ENCODE measurements at regions not wholly inside any gene's neighbourhood (a gene's known extent, or its start where the extent isn't known, plus 50 kb on each side); places are given as distances from the start of the nearest gene placed in this dataset.
"Not testable (repeated sequence)": the region's sequence is repeated elsewhere in the genome, so short reads cannot be mapped to it uniquely, and the experiment has no call there.

GRCh38 chr1:214761030-214761429 is 158.0 kb downstream of the CENPF start:
- TF ChIP-seq, protein P1, sequence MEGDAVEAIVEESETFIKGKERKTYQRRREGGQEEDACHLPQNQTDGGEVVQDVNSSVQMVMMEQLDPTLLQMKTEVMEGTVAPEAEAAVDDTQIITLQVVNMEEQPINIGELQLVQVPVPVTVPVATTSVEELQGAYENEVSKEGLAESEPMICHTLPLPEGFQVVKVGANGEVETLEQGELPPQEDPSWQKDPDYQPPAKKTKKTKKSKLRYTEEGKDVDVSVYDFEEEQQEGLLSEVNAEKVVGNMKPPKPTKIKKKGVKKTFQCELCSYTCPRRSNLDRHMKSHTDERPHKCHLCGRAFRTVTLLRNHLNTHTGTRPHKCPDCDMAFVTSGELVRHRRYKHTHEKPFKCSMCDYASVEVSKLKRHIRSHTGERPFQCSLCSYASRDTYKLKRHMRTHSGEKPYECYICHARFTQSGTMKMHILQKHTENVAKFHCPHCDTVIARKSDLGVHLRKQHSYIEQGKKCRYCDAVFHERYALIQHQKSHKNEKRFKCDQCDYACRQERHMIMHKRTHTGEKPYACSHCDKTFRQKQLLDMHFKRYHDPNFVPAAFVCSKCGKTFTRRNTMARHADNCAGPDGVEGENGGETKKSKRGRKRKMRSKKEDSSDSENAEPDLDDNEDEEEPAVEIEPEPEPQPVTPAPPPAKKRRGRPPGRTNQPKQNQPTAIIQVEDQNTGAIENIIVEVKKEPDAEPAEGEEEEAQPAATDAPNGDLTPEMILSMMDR (IDR thresholded peaks at IDR 0.05), result no peak
- TF ChIP-seq POLR2A (IDR thresholded peaks at IDR 0.05) (no peak), POLR2AphosphoS5 (IDR thresholded peaks at IDR 0.05) (no peak)
- peaks cover 20 to 85% of the 10 kb centered on the region in 2 donors for H3K9me3 ChIP-seq
- intact Hi-C loops (cut with DNase I; ENCODE audit: low total_unique reads), result no loop called here

GRCh38 chr1:214762902-214763301 is 159.9 kb downstream of the CENPF start:
- peaks cover 16 to 72% of the 10 kb centered on the region in 2 donors for H3K9me3 ChIP-seq
- intact Hi-C loops (cut with DNase I; ENCODE audit: low total_unique reads), result no loop called here
- no peak overlapping the region for H3K27ac ChIP-seq
- H3K36me3 ChIP-seq, result no peaks in the 10 kb centered on the region
- no peak overlapping the region for H3K4me3 ChIP-seq
- TF ChIP-seq POLR2AphosphoS5 (IDR thresholded peaks at IDR 0.05), result no peak
- TF ChIP-seq, protein P1 (IDR thresholded peaks at IDR 0.05), result no peak
- TF ChIP-seq POLR2A (IDR thresholded peaks at IDR 0.05), result no peak
- H3K4me1 ChIP-seq, result no peaks in the 10 kb centered on the region
- DNase-seq (ENCODE audit: low spot score in 2 of 2), result no peak
- H3K27me3 ChIP-seq, result no peaks in the 10 kb centered on the region

More at GRCh38 chr1:214761030-214761429, 158.0 kb downstream of the CENPF start:
- Histone ChIP-seq H3K27me3 (no peaks in the 10 kb centered on the region), H3K27ac (no peak overlapping the region), H3K36me3 (no peaks in the 10 kb centered on the region), H3K4me1 (no peaks in the 10 kb centered on the region), H3K4me3 (no peak overlapping the region)
- no peak for DNase-seq (ENCODE audit: low spot score in 2 of 2)

- intact Hi-C loops (cut with DNase I; ENCODE audit: low total_unique reads), result no loop called here
- no peak for DNase-seq (ENCODE audit: low spot score in 2 of 2)
- H3K27me3 ChIP-seq, result no peaks in the 10 kb centered on the region
- no peaks in the 10 kb centered on the region for H3K36me3 ChIP-seq
- H3K4me1 ChIP-seq, result no peaks in the 10 kb centered on the region
- H3K9me3 ChIP-seq, result peaks cover 16 to 56% of the 10 kb centered on the region in 2 donors
- no peak overlapping the region for H3K27ac ChIP-seq
- no peak overlapping the region for H3K4me3 ChIP-seq
- TF ChIP-seq, protein P1 (IDR thresholded peaks at IDR 0.05), result no peak
- TF ChIP-seq POLR2A (IDR thresholded peaks at IDR 0.05), result no peak
- no peak for TF ChIP-seq POLR2AphosphoS5 (IDR thresholded peaks at IDR 0.05)
Observed at GRCh38 chr1:214764502-214764901, 161.5 kb downstream of the CENPF start.

GRCh38 chr1:214767221-214767620 is 164.2 kb downstream of the CENPF start:
- no peak overlapping the region for H3K27ac ChIP-seq
- no peak overlapping the region for H3K4me3 ChIP-seq
- no peak for DNase-seq (ENCODE audit: low spot score in 2 of 2)
- no peaks in the 10 kb centered on the region for H3K36me3 ChIP-seq
- no peaks in the 10 kb centered on the region for H3K4me1 ChIP-seq
- H3K9me3 ChIP-seq, result peaks cover 10 to 30% of the 10 kb centered on the region in 2 donors
- H3K27me3 ChIP-seq, result no peaks in the 10 kb centered on the region
- intact Hi-C loops (cut with DNase I; ENCODE audit: low total_unique reads), result no loop called here
- TF ChIP-seq, protein P1 (IDR thresholded peaks at IDR 0.05), result no peak
- TF ChIP-seq POLR2A (IDR thresholded peaks at IDR 0.05) (no peak), POLR2AphosphoS5 (IDR thresholded peaks at IDR 0.05) (no peak)

DNA sequence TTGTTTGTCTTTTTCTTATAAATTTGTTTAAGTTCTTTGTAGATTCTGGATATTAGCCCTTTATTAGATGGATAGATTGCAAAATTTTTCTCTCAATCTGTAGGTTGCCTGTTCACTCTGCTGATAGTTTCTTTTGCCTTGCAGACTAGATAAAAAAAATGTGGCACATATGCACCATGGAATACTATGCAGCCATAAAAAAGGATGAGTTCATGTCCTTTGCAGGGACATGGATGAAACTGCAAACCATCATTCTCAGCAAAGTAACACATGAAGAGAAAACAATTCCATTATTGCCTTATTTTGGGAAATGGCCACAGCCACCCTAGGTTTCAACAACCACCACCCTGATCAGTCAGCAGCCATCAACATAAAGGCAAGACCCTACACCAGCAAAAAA is 166.7 kb downstream of the CENPF start:
- H3K27ac ChIP-seq; H3K36me3 ChIP-seq; DNase-seq (ENCODE audit: low spot score in 2 of 2); H3K27me3 ChIP-seq; H3K4me1 ChIP-seq; H3K4me3 ChIP-seq; intact Hi-C loops (cut with DNase I; ENCODE audit: low total_unique reads); H3K9me3 ChIP-seq: not testable (repeated sequence)

DNA sequence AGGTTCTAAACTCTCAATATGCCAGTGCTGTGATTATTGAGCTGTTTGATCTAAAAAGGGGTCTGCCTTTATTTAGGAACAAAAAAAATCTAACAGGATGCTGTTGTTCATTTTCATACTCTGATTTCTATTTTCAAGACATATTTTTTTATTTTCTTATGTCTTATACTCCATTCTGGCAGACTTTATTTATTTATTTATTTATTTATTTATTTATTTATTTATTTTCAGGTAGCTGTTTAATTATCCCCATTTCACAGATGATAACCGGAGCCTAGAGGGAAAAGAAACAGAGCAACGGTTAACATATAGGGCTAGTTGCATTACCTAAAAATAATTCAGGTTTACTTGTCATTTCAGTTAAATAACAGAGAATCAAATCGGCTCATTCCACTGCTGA is 174.4 kb downstream of the CENPF start:
- Histone ChIP-seq H3K4me1 (no peaks in the 10 kb centered on the region), H3K4me3 (no peak overlapping the region), H3K27me3 (no peaks in the 10 kb centered on the region), H3K9me3 (no peaks in the 10 kb centered on the region), H3K27ac (no peak overlapping the region), H3K36me3 (no peaks in the 10 kb centered on the region)
- DNase-seq (ENCODE audit: low spot score in 2 of 2), result no peak
- intact Hi-C loops (cut with DNase I; ENCODE audit: low total_unique reads), result no loop called here
- no peak for TF ChIP-seq POLR2A (IDR thresholded peaks at IDR 0.05)
- TF ChIP-seq, protein P1 (IDR thresholded peaks at IDR 0.05), result no peak
- TF ChIP-seq POLR2AphosphoS5 (IDR thresholded peaks at IDR 0.05), result no peak

Measured in breast epithelium (tissue), 4 donors.